Duodenal mucosa (tissue), 2 donors: ENCODE measurements at regions not wholly inside any gene's neighbourhood (a gene's known extent, or its start where the extent isn't known, plus 50 kb on each side); places are given as distances from the start of the nearest gene placed in this dataset.

ENCODE experiments used
- H3K27ac ChIP-seq: one replicate; pipeline ENCODE4 v1.7.0; 2013; ENCODE audit warnings: low read depth, low read length
- H3K27me3 ChIP-seq, 2 donors: one replicate each; pipeline ENCODE4 v1.7.0; 2013; ENCODE audit warnings: low read length in 2 of 2, control low read depth in 1 of 2; ENCODE audit not compliant: insufficient read depth in 2 of 2, control insufficient read depth in 1 of 2
- H3K36me3 ChIP-seq, 2 donors: one replicate each; pipeline ENCODE4 v1.7.0; 2013; ENCODE audit warnings: low read length in 2 of 2, control low read depth in 1 of 2; ENCODE audit not compliant: insufficient read depth in 2 of 2, control insufficient read depth in 1 of 2
- H3K4me1 ChIP-seq, 2 donors: one replicate each; pipeline ENCODE4 v1.7.0; 2013; ENCODE audit warnings: low read length in 2 of 2, control low read depth in 1 of 2; ENCODE audit not compliant: insufficient read depth in 2 of 2, control insufficient read depth in 1 of 2
- H3K4me3 ChIP-seq, 2 donors: one replicate each; pipeline ENCODE4 v1.7.0; 2013; ENCODE audit warnings: low read length in 2 of 2, low read depth in 1 of 2
- H3K9ac ChIP-seq, 2 donors: one replicate each; pipeline ENCODE4 v1.7.0; 2013; ENCODE audit warnings: low read length in 2 of 2, low read depth in 1 of 2
- H3K9me3 ChIP-seq, 2 donors: one replicate each; pipeline ENCODE4 v1.7.0; 2013; ENCODE audit warnings: low read length in 2 of 2, control low read depth in 1 of 2; ENCODE audit not compliant: control insufficient read depth in 1 of 2

GRCh38 chr6:81861281-81861680 lies 108.8 kb upstream of the TENT5A start:
- peaks cover 0 to 4% of the 10 kb centered on the region in 2 donors for H3K4me1 ChIP-seq
- no peak overlapping the region for H3K27ac ChIP-seq
- H3K9me3 ChIP-seq = no peaks in the 10 kb centered on the region

GRCh38 chr6:81859884-81860283 lies 107.4 kb upstream of the TENT5A start:
- Histone ChIP-seq H3K36me3 (no peaks in the 10 kb centered on the region), H3K4me1 (peaks cover 0 to 4% of the 10 kb centered on the region in 2 donors), H3K9me3 (no peaks in the 10 kb centered on the region), H3K27ac (no peak overlapping the region), H3K9ac (no peak overlapping the region), H3K4me3 (no peak overlapping the region), H3K27me3 (no peaks in the 10 kb centered on the region)

More at GRCh38 chr6:81861281-81861680, 108.8 kb upstream of the TENT5A start:
- H3K4me3 ChIP-seq = no peak overlapping the region
- H3K36me3 ChIP-seq = no peaks in the 10 kb centered on the region
- H3K9ac ChIP-seq = no peak overlapping the region
- H3K27me3 ChIP-seq = no peaks in the 10 kb centered on the region

DNA sequence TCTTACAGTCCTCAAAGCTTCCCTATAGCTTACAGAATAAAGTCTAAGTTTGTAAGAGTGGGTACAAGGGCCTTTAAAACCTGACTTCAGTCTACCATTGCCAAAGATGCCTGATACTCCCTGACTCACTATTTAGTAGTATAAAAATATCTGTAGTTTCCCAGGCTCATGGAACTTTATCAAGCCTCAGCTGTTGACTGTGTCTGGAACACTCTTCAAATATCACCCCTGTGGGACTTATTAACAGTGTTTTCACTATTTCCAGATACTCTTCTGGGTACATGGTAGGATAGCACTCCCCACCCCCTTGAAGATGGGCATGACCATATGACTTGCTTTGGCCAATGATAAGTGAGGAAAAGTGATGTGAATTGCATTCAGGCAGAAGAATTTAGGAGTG lies 105.3 kb upstream of the TENT5A start:
- H3K9ac ChIP-seq = no peak overlapping the region
- H3K4me3 ChIP-seq = no peak overlapping the region
- H3K9me3 ChIP-seq = no peaks in the 10 kb centered on the region
- H3K27me3 ChIP-seq = no peaks in the 10 kb centered on the region
- no peak overlapping the region for H3K27ac ChIP-seq
- H3K36me3 ChIP-seq = no peaks in the 10 kb centered on the region
- H3K4me1 ChIP-seq = peaks cover 0 to 4% of the 10 kb centered on the region in 2 donors

DNA sequence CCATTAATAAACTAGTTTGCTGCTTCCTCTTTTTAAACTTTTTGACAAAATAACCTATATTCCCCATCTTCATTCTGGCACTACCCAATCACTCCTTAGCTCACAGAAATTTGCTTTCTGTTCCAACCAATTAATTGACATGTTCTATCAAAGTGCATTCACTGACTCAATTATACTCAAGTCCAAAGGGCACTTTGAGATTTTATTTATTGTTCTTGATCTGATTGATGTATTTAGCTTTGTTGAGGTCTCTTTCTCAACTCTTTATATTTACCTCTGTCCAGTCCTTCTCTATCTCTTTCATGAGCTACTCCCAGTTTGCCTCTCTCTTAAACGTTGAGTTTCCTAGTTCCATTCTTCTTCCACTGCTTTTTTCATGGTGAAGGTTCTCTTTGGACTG lies 104.4 kb upstream of the TENT5A start:
- H3K27ac ChIP-seq = no peak overlapping the region
- H3K4me3 ChIP-seq = no peak overlapping the region
- no peaks in the 10 kb centered on the region for H3K9me3 ChIP-seq

DNA sequence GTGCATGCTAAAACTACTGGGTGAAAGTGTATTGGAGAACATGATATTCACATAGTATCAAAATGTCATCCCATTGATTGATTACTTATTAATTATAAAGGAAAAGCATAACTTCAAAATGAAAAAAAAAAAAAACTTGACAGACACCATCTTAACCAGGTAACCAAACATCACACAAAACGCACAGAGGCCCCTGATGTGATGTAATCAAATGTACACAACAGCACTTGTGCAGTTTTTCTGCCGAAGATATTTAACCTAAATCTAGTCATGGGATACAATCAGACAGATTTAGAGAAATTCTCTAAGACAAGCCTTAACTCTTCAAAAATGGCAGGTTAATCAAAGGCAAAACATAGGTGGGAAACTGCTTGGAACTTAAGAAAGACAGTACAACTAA lies 102.0 kb upstream of the TENT5A start:
- Histone ChIP-seq H3K27me3 (no peaks in the 10 kb centered on the region), H3K9ac (no peak overlapping the region), H3K9me3 (no peaks in the 10 kb centered on the region), H3K27ac (no peak overlapping the region), H3K4me1 (no peaks in the 10 kb centered on the region), H3K36me3 (no peaks in the 10 kb centered on the region), H3K4me3 (no peak overlapping the region)

More for the DNA sequence above, 104.4 kb upstream of the TENT5A start:
- H3K4me1 ChIP-seq = peaks cover 0 to 4% of the 10 kb centered on the region in 2 donors
- H3K9ac ChIP-seq = no peak overlapping the region
- H3K27me3 ChIP-seq = no peaks in the 10 kb centered on the region
- H3K36me3 ChIP-seq = no peaks in the 10 kb centered on the region

- Histone ChIP-seq H3K9ac (no peak overlapping the region), H3K4me1 (no peaks in the 10 kb centered on the region), H3K4me3 (no peak overlapping the region), H3K9me3 (no peaks in the 10 kb centered on the region), H3K27me3 (no peaks in the 10 kb centered on the region), H3K27ac (no peak overlapping the region), H3K36me3 (no peaks in the 10 kb centered on the region)
These were observed 101.5 kb upstream of the TENT5A start for GRCh38 chr6:81853975-81854374.

DNA sequence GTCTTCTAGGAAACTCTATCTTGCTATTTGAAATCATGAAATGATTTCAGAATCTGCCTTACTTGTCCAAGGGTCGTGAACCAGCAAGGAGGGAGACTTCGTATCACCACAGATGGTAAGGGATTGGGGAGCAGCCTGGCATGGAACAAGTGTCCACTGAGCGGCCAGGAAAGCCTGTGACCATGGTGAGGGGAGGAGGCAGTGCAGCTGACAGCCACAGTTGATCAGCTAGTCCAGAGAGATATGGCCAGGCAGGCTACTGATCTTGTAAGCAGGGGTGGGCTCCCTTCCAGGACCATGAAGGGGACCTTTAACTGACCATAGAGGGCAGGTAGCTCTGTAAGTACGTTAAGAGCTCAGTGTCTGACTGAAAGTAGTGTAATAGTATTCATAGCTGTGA lies 96.8 kb upstream of the TENT5A start:
- H3K4me3 ChIP-seq = no peak overlapping the region

GRCh38 chr6:81847866-81848265 lies 95.4 kb upstream of the TENT5A start:
- no peaks in the 10 kb centered on the region for H3K9me3 ChIP-seq
- H3K4me1 ChIP-seq = no peaks in the 10 kb centered on the region
- H3K9ac ChIP-seq = no peak overlapping the region
- H3K4me3 ChIP-seq = no peak overlapping the region
- no peaks in the 10 kb centered on the region for H3K27me3 ChIP-seq
- H3K36me3 ChIP-seq = no peaks in the 10 kb centered on the region
- H3K27ac ChIP-seq = no peak overlapping the region

More for the DNA sequence above, 96.8 kb upstream of the TENT5A start:
- H3K9ac ChIP-seq = no peak overlapping the region
- no peaks in the 10 kb centered on the region for H3K36me3 ChIP-seq
- no peaks in the 10 kb centered on the region for H3K9me3 ChIP-seq
- no peaks in the 10 kb centered on the region for H3K4me1 ChIP-seq
- no peak overlapping the region for H3K27ac ChIP-seq
- H3K27me3 ChIP-seq = no peaks in the 10 kb centered on the region

DNA sequence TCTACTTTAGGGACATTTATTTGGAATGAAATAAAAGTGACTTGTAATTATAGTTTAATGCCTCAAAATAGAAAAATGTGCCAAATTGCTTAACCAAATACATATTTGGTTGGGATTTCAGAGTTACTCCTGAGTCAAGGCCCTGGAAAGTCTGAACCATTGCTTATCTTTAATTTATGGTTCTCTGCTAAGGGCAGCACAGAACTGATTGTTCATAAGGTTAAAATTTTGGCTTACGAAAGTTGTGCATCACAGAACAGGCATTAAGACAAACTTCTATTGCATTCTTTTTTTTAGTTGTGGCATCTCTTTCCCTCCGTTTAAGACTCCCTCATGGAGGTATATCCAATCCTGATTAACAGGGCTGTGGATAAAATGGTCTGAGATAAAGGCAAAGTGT lies 92.2 kb upstream of the TENT5A start:
- H3K4me3 ChIP-seq = no peak overlapping the region
- no peak overlapping the region for H3K27ac ChIP-seq

DNA sequence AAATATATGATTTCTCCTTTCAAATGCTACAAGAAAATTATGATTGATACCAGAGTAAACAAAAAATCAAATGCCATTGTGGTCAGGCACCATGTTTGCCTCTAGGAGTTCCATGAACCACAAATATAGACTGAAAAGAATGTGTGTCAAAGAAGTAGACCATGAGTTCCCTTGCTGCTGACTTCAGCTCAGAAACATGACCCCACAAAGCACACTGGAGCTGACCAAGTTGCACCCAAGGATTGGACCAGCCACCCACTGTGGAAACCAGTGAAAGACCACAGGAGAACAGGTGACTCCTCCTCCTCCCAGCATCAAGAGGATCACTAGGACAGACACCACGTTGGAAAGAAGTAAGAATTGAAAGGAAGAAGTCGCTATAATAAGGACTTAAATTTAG lies 90.8 kb upstream of the TENT5A start:
- Histone ChIP-seq H3K9me3 (no peaks in the 10 kb centered on the region), H3K4me3 (no peak overlapping the region), H3K36me3 (no peaks in the 10 kb centered on the region), H3K4me1 (no peaks in the 10 kb centered on the region), H3K27ac (no peak overlapping the region), H3K27me3 (no peaks in the 10 kb centered on the region), H3K9ac (no peak overlapping the region)

More for the DNA sequence above, 92.2 kb upstream of the TENT5A start:
- Histone ChIP-seq H3K9me3 (no peaks in the 10 kb centered on the region), H3K27me3 (no peaks in the 10 kb centered on the region), H3K4me1 (no peaks in the 10 kb centered on the region), H3K36me3 (no peaks in the 10 kb centered on the region), H3K9ac (no peak overlapping the region)

GRCh38 chr6:81842254-81842653 lies 89.8 kb upstream of the TENT5A start:
- no peak overlapping the region for H3K9ac ChIP-seq
- peaks cover 0 to 7% of the 10 kb centered on the region in 2 donors for H3K4me1 ChIP-seq
- no peaks in the 10 kb centered on the region for H3K27me3 ChIP-seq
- no peak overlapping the region for H3K4me3 ChIP-seq
- H3K27ac ChIP-seq = no peak overlapping the region
- H3K36me3 ChIP-seq = no peaks in the 10 kb centered on the region
- H3K9me3 ChIP-seq = no peaks in the 10 kb centered on the region
